Left ventricle myocardium superior (tissue), 1 donor: ENCODE measurements at regions not wholly inside any gene's neighbourhood (a gene's known extent, or its start where the extent isn't known, plus 50 kb on each side); places are given as distances from the start of the nearest gene placed in this dataset.

Source experiments
- ATAC-seq: fragments of 200-7000 bp; cut with Tn5 transposase; one replicate; pipeline ENCODE4 v1.9.1; 2020; ENCODE audit warnings: mild to moderate bottlenecking, moderate library complexity
- DNase-seq: peaks from one replicate; pipeline ENCODE4 v3.0.0-alpha.2; 2020
- intact Hi-C: fragments of 100-400 bp; cut with micrococcal nuclease; formaldehyde crosslinking; loops from one replicate; pipeline ENCODE4 v1.11.0; 2022
- donor health status: DM: no; HTN: yes; CAD: no; lungs with severe emphysema.

DNA sequence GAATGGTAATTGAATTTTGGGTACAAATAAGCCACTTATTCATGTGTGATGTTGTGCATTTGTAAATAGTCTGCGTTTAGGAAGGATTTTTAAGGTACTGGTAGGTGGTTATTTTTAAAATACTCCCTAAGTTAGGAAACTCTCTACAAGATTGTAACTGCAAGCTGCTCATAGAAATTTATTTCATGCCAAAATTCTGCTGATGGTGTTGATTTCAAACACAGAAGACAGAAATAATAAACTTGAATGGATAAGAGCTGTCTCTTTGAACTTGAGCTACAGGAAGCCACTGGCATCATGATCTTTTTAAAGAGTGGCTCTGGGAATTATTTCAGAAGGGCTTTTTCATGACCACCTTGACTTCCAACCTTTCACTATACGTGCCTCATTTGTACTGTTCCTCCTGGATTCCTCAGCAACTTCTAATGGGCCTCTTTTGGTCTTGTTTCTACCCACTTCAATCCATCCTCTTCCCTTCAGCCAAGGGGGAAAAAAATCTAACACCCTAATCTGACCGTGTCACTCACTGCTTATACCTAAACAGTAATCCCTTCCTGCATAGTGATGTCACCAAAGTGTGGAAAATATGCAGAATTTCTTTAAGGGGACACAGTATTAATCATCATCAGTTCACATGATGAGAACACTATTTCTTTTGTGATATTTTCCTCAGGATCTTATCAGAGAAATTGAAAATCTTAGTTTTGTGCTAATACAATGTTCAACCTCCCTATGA, 113.6 kb downstream of the PFDN4 start:
- no peak for ATAC-seq
- intact Hi-C loops, result no loop called here
- no peak for DNase-seq

GRCh38 chr20:54323227-54323734, 115.4 kb downstream of the PFDN4 start:
- ATAC-seq (peak; percentile 45), DNase-seq (no peak)
- intact Hi-C loops, result no loop called here

GRCh38 chr20:54324041-54324440, 116.2 kb downstream of the PFDN4 start:
- ATAC-seq (no peak), DNase-seq (no peak)
- intact Hi-C loops, result no loop called here

- DNase-seq (no peak), ATAC-seq (no peak)
- intact Hi-C loops, result no loop called here
Observed at GRCh38 chr20:54324652-54325285, 116.9 kb downstream of the PFDN4 start.

DNA sequence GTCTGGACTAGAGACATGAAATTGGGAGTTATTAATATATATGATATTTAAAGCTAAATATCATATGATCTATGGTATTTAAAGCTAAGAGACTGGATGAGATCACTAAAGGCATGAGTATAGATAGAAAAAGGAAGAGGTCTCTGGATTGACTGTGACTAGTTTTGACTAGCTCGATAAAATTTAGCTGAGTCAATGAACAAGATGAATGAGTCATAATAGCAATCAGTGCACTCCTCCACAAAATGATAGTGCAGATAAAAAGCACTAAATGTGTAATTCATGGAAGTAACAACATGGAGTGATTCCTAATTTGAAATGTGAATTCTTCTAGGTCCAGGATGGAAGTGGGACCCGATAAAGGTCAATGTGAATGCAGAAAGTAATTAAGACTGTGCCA, 127.4 kb downstream of the PFDN4 start:
- intact Hi-C loops, result no loop called here
- no peak for ATAC-seq

DNA sequence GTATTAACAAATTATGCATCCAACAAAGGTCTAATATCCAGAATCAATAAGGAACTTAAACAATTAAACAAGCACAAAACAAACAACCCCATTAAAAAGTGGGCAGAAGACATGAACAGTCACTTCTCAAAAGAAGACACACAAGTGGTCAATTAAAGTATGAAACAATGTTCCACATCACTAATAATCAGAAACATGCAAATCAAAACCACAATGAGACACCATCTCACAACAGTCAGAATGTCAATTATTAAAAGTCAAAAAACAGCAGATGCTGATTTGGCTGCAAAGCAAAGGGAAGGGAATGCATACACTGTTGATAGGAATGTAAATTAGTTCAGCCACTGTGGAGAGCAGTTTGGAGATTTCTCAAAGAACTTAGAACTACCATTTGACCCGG, 129.3 kb downstream of the PFDN4 start:
- DNase-seq (no peak), ATAC-seq (no peak)
- intact Hi-C loops, result no loop called here

More for the DNA sequence above, 127.4 kb downstream of the PFDN4 start:
- no peak for DNase-seq

- no peak for ATAC-seq
- intact Hi-C loops, result no loop called here
- DNase-seq, result no peak
Observed at GRCh38 chr20:54339093-54339492, 131.2 kb downstream of the PFDN4 start.

DNA sequence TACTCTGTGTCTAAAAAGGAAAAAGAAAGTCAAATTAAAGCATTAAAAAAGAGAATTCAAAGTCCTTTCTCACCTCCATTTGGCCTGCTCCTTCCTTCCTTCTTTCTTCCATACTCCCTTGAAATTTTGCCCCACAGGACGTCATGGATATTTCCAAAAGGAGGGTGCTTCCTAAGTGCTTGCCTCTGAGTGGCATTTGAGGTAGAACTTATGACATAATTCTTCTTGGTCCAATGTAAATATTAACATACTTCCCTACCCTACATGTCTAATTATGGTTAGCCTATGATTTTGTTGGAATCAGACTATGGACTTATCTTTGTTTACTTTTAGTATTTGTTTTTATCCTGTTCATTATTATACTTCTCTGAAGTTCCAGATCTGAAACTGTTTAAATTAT, 132.3 kb downstream of the PFDN4 start:
- intact Hi-C loops, result no loop called here
- DNase-seq, result no peak
- no peak for ATAC-seq

DNA sequence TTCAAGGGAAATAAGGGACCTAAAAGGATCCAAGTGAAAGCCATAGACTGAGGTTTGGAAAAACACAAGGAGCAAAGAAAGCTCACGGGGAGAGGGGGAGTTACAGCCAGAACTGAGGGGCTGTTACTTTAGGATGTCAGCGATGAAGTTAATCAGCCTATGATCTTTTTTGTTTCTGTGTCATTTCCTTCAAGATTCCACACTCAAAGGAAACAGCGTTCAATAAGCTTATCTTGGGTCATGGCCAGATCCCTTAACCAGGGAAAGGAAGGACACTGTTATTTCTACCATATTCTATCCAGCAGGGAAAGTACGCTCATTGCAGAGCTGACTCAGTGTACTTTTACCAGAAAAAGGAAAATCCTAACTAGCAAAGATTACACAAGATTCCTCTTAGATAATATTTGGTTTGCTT, 132.8 kb downstream of the PFDN4 start:
- ATAC-seq (no peak), DNase-seq (no peak)
- intact Hi-C loops, result no loop called here

- DNase-seq (no peak), ATAC-seq (no peak)
- intact Hi-C loops, result no loop called here
Observed at GRCh38 chr20:54342258-54342920, 133.0 kb upstream of the DOK5 start.

GRCh38 chr20:54343099-54343498, 132.3 kb upstream of the DOK5 start:
- no peak for ATAC-seq
- no peak for DNase-seq
- intact Hi-C loops, result no loop called here

- ATAC-seq (no peak), DNase-seq (no peak)
- intact Hi-C loops, result no loop called here
Observed at GRCh38 chr20:54343634-54344033, 131.8 kb upstream of the DOK5 start.

DNA sequence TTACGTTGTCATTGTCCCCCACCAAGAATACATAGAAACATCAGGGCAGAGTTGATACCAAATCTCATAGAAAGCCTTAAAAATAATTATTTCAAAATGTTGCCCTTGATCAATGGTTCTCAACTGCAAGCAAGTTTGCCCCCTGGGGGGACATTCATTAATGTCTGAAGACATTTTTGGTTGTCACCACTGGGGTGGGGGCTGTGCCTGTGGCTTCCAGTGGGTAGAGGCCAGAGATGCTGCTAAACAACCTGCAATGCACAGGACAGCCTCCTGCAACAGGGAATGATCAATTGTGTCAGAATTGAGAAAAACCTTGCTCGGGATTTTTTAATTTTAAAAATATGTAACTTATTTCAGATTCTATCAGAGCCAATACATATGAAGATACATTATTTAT, 130.6 kb upstream of the DOK5 start:
- DNase-seq (no peak), ATAC-seq (no peak)
- intact Hi-C loops, result no loop called here

DNA sequence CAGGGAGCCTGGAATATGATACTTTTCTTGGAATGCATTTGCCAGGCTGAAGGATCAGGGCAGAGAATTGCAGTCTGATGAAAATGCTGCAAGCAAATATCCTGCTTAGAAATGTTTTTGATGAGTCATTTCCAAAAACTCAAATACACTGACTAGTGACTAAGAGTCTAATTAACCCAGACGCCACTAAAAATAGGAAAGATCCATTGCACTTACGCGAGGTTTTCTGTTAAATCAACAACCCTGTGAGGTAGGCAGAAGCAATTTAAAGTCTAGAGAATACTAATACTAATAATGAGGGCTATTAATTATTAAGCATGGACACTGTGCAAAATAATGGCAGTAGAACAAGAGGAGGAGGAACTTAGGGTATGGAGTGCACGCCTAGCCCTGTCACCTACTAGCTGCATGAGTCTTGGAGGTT, 130.1 kb upstream of the DOK5 start:
- DNase-seq (no peak), ATAC-seq (no peak)
- intact Hi-C loops, result no loop called here

- DNase-seq (no peak), ATAC-seq (no peak)
- intact Hi-C loops, result no loop called here
Observed at GRCh38 chr20:54345821-54346220, 129.6 kb upstream of the DOK5 start.

DNA sequence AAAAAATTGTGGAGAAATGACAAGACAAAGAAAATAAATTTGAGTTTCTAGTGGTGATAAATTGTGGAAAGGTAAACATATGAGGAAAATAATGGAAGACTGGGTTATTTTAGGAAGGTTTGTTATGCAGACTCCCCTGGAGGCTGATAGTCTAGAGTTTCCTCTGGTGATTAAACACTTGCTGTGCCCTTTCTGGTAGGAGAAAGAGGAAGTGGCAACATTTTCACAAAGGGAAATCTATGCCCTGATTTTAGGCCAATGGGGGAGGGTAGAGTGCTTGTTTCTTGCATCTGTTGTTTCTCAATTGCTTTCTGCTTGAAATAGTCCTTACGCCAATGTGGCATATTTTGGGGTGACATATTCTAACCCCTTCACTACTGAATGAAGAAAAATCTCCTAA, 129.1 kb upstream of the DOK5 start:
- no peak for DNase-seq
- intact Hi-C loops, result no loop called here
- ATAC-seq, result no peak

DNA sequence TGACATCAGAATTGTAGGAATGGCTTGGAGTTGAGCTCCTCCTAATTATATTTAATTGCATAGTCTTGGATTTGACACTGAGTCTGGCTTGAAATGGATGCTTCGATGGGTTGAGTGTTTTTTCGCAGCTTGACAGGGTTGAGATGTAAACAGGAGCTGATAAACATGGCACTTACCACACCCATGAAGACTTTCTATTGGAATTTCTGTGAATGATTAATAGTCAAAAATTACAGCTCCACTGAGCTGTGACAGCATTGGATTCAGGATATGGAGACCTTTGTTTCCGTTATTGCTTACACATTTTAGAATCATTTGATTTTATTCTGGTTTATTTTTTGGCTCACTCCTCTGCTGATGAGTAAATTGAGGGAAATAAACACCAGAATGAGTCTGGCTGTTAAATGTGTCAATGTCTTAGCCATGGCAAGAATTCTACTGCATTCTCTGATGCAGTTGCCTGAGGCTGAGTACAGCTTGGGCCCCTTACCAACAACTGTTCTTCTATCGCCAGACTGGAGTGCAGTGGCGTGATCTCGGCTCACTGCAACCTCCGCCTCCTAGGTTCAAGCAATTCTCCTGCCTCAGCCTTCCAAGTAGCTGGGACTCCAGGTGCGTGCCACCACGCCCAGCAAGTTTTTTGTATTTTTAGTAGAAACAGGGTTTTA, 128.1 kb upstream of the DOK5 start:
- intact Hi-C loops, result no loop called here
- ATAC-seq, result no peak

DNA sequence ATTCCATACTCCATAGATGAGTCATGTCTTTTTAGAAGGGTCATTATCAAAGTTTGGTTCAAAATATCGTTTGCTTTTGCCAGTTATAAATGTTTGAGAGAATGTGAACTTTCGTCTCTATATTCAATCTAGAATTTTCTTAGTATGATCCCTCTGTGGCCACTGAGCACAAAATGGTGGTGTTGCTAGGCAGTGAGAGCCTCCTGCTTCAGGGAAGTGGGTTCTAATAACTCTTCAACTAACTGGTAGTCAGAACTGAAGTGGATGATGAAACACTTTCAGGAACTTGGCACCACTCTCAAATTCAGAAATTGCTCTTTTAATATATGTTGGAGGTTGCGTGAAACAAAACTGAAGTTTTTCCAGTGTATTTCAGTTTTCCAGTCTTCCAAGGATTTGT, 125.0 kb upstream of the DOK5 start:
- intact Hi-C loops, result no loop called here
- no peak for DNase-seq

More for the DNA sequence above, 128.1 kb upstream of the DOK5 start:
- no peak for DNase-seq

DNA sequence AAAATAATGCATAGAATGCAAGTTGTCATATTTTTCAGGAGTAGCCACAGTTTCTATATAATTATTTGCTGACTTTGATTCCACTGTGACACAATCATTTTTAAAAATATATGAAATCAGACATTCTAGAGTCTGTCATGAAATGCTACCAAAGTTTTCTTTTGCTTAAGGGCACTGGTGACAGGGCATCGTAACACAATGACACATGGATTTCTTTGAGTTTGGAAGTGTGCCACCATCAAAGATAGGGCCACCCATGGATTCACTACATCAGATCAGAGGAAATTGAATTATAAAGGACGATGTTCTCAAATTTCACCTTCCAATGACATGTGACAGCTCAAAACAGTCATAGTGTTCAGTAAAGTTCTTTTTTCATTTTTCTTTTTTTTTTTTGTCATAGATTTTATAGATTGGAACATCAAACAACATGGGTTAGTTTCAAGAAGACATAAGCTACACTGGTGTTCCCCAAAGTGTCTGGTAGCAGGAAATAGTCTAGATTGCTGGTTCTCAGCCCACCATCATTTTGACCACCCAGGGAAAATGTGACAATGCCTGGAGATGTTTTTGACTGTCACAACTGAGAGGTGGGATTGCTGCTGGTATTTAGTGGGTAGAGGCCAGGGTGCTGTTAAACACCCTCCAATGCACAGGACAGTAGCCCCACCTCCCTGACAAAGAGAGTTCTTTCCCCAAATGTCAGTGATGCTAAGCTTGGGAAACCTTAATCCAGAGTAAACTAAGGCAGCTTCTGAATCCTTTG, 123.8 kb upstream of the DOK5 start:
- DNase-seq (no peak), ATAC-seq (no peak)
- intact Hi-C loops, result no loop called here

More for the DNA sequence above, 125.0 kb upstream of the DOK5 start:
- no peak for ATAC-seq
